HG03066 (cell line): ENCODE measurements at regions not wholly inside any gene's neighbourhood (a gene's known extent, or its start where the extent isn't known, plus 50 kb on each side); places are given as distances from the start of the nearest gene placed in this dataset.

Experiments
- ATAC-seq: cut with Tn5 transposase; IDR thresholded peaks from one replicate; pipeline ENCODE4 v1.9.1; 2021; ENCODE audit warnings: low read depth; ENCODE audit not compliant: unreplicated experiment

DNA sequence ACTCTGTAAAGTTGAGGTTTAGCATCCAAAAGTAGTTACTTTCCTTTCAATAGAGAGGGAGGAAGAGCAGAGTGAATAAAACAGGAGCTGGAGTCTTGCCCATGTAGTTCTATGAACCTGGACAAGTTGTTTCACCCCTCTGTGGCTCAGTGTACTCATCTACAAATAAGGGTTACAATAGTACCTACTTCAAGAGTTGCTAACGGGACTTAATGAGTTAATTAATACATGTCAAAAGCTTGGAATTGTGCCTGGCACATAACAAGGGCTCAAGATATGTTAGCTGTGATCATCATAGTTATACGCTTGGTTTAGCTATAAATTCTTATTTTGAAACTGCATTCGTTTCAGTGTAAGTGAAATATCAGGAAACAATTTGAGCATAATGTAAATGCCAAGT, 388.5 kb upstream of the THBS1 start:
- no peak for ATAC-seq

DNA sequence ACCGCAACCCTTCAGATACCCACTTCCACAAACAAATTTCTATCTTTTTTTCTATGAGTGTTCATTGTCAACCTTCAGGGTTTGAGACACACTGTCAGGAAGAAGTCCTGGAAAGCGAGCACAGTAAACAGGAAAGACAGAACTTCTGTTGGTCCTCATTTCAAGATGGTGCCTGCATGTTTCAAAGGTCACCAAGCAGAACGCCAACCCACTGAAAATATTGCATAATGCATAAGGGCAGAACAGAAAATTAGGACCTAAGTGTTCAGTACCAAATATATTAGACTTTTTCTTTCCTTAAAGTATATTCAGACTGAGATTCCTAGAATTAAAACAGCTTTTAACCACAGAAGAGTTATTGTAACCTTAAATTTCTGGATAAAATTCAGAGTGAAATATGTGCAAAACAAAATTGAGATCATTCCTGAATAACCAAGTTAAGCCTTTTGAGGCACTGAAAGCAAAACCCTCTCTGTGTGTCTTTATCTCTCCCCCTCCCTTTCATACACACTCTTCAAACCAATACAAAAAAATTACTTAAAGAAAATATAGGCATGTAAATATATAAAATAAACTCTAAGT, 387.8 kb upstream of the THBS1 start:
- no peak for ATAC-seq

DNA sequence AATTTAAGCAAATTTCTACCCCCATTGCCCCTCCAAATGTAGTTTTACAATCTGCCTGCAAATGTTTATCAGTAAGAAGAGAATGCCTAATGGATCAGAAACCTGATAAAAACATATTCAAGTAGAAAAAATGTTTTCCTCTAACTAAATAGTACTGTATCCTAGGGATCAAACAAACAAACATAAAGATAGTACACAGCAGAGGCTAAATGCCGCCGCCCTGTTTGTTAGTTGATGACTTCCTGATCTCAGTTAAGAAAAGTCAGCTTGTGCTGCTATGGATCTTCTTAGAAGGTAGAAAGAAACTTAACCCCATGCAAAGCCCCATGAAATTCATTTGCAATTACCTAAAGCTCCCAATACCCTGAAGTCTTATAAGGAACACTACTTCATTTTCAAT, 387.3 kb upstream of the THBS1 start:
- no peak for ATAC-seq

DNA sequence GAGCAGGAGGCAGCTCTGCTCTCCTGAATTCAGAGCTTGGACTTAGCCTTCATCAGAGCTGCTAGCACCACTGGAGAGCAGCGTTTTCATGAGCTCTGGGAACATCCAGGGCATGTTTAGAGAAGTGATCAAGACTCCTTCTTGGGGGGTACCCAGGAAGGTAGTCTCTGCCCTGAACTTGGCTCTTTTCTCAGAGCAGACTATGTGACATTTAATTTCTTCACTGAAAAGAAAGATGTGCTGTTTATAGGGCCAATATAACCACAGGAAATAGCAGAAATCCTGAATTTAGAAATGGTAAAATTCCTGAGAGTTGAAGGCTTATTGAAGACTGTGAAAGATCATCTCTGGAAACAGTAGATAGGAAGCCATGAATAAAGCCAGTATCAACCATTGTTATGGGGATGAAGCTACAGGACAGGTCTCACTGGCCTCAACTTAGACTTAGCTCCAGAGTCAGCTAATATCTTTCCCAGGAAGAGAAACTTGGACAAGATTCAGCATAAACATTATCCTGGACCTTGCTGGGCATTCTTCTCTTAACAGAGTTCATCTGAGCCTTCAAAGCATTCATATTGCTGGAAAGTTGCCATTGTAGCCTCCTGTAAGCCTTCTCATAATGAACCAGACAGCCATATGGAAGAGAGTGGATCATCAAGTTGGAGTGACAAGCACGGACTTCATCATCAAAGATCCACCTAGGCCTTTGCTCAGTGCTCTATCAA, 386.6 kb upstream of the THBS1 start:
- no peak for ATAC-seq

DNA sequence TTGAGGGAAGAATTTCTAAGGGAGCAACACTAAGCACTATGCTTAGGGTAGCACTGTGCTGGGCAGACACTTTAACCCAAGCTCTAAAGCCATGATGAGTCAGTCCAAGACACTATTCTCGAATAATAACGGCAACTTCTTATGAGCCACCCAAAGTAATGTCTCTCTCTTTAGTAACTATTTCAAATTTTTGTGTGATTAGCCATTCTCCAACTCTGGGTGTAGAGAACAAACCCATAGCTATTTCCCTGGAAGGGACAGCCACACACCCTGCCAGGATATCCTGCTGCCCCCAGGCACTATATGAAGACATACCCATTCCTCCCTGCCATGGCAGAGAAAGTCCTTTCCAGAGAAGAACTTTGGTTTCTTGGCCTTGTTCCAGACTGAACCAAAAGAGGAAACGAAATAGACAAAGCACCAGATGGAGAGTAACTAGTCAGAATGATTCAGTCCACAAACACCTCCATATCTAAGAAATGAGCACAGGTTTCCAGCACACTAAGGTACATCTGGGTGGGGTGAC, 384.9 kb upstream of the THBS1 start:
- ATAC-seq, result no peak

DNA sequence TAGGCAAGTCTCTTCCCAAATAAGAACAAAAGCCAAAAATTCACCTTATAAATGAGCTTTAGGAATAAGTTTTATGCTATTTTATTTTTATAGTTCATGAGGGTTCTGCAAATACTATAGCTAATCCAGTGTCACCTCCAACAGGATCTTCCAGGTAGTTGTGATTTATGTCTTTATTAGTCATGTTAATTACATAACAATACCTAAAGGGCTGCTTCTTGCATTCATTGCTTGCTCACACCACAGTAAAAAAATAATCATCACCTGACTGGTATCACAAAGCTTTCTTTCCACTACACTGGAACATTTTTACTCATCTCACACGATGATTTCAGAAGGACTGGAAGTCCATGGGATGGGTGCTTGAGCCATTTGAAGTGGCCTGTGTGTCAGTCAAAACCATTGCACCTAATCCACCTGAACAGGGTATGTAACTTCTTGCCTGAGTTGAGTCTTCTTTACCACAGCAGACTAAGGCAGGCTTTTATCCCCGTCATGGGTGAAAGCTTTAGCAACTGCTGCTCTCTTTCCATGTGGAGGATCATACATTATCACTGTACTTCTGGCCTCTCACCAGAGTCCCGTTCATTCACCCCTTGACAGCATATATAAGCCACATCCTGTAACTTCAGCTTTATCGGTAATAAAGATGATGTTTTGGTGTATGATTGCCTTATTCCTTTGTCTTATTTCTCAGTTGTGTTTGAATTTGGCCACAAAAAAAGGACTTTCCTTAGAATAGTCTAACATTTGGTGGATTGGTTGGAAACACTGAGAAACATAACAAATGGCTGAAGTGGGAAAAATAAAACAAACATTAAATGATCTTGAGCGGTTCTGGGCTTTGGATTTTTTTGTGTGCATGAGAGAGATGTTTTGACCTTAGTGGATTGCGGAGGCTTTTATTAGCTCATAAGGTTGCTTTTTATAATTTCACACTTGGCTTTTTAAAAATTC, 382.6 kb upstream of the THBS1 start:
- ATAC-seq, result no peak

DNA sequence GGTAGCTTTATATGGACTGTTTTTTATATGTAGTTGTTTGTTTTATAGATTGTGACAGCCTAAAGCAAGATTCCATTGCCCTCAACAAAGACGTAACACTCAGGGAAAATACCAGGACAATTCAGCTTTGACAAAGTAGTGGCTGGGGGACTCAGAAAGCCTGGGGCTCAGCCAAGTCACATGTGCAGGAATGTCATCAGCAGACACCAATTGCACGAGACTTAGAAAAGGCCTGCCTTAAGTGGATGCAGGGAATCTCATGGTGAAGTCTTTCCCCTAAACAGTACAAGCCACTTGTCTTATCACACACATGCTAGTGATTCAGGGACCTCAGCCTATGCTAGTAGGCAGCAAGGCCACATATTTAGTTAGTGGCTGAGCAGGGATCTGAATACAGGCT, 381.8 kb upstream of the THBS1 start:
- ATAC-seq, result no peak

DNA sequence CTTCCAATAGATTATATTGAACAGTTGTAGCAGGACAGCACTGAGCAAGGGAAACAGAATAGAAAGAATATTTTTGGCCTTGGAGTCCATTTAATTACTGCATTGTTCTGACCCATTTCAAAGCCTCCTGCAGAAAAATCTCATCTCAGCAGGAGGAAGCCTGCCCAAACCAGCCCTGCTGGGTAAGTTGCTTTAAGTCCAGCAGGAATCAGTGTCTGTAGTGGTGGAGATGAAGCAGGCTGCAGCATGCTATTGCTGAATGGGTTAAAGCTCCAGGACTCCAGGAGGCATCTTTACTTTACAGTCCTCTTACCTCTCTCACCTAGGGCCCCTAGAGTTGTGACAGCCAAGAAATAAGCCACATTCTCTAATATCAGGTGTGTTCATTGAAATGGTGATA, 380.3 kb upstream of the THBS1 start:
- no peak for ATAC-seq

DNA sequence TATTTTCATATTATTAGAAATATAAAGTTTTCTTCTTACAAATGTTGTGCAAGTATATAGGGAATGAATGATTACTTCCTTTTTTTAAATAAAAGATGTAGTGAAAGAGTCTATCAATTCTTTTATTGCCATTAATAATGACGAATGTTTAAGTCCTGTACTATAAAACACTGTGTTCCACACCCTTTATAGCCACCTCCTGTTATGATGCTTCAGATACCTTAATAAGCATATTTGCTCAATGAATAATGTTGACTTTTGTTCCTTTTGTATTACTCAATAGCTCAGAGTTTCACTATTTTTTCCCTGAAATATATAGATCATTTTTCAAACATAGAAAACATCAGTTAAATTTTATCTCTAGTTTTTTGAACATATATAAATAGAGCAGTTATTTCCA, 378.2 kb upstream of the THBS1 start:
- ATAC-seq, result no peak

DNA sequence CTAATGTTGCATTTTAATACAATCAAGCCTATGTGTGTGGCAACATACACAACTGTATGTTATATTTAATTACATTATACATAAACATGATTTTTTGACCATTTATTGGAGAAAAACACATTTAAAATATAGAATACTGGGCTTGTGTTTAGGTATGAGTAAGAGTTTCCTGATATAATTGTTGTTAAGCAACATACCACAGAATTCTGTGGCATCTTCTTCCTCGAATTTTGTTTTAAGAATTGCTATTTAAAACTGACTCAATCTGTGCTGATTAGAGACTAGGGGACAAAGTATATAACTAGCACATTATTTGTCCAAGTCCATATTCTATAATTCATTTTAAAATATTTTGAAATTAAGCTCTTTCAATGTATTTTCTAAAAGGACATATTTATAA, 376.8 kb upstream of the THBS1 start:
- ATAC-seq, result no peak

DNA sequence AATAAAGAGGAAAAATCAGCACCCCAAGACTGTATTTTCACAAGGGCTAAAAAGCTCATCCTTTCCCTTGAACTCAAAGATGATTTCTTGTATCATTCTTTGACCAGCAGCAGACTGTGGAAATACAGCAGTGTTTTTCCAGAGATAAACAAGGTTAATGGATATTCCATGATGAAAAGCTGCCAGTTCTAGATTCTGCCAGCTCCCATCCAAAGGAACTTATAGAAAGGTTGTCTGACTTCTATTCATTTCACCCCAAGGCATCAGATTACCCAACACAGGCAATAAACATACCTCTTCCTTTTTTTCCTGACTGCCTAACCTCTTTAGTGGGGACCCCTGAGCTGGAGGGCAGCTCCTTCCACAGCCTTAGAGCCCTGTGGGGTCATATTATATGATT, 375.8 kb upstream of the THBS1 start:
- ATAC-seq, result no peak

DNA sequence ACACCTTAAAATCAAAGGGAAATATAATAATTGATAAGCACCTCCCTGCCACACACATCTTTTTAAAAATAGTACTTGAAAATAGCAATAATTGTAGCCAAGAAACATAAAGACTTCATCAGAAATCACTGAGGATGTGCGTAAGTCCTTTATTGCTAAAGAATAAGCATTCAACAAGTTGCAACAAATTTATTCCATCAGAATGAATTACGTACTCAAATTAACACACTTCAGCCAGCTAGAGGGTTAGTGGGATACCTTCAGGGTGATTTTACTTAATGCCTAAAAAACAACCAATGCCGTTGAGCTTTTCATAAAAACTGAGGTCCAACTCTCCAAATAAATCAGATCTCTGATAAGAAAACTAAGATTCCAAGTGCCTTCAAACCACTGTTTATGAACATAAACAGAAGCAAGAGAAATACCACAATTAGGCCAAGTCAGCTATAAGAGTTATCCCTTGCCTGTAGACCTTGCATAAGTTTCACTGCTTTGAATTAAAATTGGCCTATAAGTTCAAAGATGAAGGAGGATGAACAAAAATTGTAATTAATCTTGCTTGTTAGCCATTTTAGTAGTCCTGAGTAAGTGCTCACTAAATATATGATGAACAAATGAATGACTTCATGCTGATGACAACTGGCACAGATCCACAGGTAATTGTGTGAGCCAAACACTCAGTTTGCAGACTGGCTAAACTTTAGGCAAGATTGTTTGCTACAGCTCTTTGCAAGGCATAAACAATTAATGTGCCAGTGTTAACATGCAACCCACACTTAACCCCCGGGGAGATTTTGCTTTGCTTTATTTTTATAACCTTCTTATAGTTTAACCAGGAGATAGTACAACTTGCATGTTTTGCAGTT, 375.1 kb upstream of the THBS1 start:
- ATAC-seq, result no peak

DNA sequence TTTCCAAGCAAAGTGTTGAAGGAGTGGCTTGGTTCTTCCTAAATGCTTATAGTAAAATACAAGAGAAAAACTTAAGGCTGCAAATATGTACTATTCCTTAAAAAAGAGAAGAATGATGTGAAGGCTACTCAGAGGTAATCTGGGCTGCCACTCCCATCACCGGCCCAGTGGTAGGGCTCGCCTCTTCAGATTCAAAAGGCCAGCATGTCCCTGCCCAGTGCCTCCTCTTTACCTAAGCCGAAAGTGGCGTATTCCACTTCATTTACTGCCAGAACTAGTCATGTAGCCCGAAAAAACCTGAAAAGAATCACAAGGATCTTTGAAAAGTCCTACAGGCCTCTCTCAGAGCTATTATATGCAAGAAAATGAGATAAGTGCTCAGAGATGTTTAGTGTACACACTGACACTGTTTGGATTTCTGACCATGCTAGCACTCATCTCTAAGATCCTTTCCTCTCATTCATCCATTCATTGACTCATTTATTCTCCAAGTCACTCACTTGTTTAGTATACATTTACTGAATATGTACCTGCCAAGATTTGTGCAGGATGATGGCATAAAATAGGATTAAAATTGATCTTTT, 373.3 kb upstream of the THBS1 start:
- ATAC-seq, result no peak

DNA sequence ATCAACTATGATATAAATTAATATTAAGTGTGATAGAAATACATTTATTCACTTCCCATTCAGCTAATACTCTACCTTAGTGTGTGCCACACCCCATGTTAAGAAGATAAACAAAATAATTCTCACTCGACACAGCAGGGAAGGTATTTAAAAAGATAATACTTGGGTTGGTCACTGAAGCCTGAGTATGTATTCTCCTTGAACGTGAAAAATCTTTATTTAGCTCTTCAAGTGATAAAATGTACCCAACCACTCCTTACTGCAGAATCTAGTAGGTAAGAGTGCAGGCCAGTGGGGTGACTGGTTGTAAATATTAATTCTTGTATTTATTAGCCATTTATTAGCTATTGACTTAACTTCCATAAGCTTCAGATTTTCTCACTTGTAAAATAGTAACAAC, 372.7 kb upstream of the THBS1 start:
- ATAC-seq, result no peak

DNA sequence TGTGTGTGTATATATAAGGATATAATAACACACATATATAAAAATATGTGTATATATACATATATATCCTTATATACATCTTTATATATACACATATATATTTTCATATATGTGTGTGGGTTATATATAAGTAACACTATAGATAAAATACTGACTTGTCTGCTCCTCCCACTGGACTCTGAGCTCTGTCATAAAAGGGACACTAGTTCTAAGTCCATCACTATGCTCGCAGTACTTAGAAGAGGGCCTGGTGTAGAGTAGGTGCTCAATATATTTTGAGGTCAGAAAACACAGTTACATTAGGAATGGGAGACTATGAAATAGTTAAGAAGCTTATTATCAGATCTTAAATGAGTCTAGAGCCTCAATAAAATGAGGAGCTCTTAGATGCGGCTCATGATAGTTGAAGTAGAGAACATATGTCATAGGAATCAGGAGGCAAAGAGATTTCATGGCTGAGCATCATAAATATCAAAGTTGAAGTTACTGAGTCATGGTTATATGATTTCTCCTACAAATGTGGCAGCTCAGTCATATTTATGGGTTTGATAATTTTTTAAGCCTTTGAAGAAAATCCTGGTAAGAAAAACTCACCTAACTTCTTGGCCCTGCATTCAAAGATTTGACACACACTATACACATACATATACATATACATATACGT, 371.2 kb upstream of the THBS1 start:
- ATAC-seq, result no peak

DNA sequence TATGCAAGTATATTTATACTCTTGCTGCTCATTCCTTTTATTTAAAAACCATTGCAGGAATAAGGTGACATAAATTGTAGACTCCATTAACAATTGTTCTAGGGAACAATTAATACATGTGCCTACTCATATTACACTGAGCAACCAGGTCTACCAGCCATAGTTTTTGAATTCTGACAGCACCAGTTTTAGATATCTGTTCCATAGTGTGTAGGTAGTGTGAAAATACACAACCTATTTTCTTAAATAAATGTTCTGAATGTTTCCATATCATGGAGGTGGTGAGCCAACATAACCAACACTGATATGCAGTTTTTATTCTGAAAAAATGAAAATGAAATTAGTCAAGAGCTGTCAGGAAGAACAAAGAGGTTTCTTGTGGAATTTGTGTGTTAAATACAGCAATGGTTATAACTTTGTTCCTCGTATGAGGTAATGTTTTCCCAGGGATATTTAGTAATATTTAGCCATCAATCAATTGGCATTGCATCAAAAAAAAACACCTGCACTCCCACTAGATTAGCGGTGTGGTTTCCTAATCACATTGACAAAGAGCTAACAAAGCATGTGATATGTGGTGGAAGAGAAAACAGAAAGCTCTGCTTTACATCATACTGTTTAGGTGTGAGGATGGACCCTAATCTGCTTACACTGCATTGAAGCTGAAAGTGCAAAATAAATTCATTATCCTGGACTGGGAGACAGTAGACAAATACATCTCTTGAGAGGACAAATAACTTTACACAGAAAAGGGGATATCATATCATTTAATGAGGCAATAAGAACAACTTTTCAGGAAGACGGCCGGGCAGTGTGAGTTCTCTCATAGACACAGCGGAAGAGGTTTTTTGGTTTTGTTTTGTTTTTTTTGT, 369.5 kb upstream of the THBS1 start:
- no peak for ATAC-seq

DNA sequence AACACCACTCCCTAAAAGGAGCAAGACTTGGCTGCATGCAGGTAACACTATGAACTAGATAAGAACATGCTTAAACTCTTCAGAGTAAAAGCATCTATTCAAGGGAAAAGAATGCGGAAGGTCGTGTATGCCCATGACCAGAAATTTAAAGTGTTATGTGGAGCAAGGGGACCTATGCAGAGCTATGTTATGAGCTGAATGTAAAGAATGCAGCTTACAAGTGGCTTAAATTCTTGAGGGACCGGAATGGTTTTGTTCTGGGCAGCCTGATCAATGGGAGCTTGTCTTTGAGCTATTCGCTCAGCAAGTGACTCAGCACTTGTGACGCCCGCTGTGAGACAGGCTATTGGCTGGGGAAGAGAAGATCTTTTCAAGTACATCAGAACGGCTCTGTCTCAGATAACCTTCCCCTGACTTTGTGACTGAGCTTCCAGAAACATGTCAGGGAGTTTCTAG, 367.5 kb upstream of the THBS1 start:
- ATAC-seq, result no peak

DNA sequence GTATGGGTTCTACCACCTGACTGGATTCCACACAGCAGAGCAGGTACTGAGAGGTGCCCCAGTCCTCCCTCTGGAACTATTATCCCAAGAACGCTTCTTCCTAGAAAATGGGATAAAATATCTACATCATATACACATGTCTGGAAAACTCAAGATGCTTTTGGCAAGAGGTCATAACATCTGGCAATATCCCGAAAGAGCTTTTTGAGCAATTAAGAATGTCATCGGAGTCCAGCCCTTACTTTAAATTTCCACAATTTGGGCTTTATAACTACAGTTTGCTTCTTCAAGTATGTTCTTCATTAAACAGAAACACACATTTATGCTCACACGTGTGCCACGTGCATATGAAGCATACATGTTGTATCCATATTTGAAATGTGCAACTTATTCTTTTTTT, 365.9 kb upstream of the THBS1 start:
- ATAC-seq, result no peak
